HG02884 (cell line): ENCODE measurements at regions not wholly inside any gene's neighbourhood (a gene's known extent, or its start where the extent isn't known, plus 50 kb on each side); places are given as distances from the start of the nearest gene placed in this dataset.

Experiments used
- ATAC-seq: cut with Tn5 transposase; IDR thresholded peaks from one replicate; pipeline ENCODE4 v1.9.1; 2021; ENCODE audit warnings: mild to moderate bottlenecking, moderate library complexity; ENCODE audit not compliant: unreplicated experiment

DNA sequence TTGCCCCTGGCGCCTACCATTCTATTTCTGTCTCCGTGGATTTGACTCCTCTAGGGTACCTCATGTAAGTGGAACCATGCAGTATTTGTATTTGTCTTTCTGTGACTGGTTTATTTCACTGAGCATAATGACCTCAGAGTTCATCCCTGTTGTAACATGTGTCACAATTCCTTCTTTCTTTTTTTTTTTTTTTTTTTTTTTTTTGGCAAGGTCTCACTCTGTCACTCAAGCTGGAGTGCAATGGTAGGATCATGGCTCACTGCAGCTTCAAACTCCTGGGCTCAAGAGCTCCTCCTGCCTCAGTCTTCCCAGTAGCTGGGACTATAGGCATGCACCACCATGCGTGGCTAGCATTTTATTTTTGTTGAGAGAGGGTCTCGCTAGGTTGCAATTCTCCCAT, 74.0 kb upstream of the SEPTIN5 start:
- ATAC-seq: no peak

DNA sequence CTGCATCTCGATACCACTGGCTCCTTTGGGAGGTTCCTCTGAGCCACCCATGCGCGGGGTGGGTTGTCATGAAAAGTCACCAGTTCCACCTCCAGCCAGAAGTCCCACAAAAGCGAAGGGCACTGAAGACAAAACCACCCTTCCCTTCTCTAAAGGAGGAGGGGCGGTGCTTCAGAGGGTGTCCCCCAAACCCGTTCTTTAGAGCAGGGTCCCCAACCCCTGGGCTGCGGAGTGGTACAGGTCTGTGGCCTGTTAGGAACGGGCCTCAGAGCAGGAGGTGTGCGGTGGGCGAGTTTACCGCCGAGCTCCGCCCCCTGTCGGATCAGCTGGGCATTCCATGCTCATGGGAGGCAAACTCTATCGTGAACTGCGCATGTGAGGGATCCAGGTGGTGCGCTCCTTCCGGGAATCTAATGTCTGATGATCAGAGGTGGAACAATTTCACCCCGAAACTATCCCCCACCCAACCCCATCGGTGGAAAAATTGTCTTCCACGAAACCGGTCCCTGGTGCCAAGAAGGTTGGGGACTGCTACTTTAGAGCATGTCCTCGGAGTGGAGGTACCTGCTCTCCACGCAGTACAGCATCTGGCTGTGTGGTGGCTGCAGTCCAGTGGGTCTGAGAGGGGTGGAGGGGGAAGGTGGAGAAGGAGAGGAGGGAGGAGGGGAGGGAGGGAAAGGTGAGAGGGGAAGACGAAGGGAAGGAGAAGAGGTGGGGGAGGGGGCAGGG, 72.9 kb upstream of the SEPTIN5 start:
- ATAC-seq: no peak

DNA sequence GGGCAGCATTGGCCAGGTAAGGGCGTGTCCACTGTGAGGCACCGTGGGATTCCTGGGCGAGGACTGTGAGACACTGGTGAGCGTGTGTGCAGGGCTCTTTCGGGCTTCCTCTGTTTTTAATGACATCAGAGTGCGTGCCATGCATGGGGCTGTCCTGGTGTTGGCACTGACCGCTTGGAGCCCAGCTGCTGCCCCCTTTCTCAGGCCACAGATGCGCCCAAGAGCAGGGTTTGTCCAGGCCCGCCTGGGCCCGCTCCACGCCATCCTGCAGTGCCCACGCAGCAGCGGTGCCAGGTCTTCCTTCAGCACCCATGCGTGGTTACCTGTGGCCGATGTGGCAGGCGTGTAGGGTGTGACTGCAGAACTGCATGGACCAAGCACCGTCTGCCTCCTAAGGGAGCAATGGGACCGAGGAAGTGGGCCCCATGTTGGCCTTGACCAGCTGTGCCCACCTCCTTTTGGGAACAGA, 72.3 kb upstream of the SEPTIN5 start:
- ATAC-seq: no peak

DNA sequence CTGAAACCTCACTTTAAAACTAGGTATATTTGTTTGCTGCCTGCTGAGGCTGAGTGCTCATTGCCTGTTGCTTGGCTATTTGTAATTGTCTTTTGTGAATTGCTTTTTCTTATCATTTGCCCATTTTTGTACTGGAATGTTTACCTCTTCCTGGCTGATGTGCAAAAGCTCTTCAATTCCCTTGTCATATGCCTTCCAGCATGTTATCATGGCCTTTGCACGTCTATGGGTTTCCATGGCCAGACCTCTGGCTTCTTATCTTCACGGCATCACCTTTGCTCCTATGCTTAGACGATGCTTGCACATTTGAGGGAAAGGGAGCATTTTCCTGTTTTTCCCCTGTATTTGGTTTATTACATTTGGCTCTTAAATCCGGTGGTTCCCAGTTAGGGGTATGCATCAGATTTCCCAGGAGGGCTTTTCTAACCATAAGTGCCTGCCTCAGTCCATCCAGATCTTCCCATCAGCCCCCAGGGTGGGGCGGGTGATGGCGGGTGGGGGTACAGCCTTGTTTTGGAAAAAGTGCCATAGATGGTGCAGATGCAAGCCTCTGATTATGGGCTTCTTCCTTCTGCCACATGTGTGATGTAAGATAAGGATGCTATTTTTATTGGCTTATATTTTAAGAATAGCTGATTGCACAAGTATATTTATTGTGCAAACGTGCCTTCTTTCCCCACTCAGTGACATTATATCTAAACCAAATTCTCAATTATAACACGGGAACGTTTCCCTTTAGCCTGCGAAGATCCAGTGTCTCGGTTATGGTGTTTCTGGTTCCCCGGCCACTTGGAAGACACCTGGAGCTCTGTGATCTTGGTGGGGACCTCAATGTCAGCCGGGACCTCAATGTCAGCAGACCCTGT, 70.6 kb upstream of the SEPTIN5 start:
- no peak for ATAC-seq

DNA sequence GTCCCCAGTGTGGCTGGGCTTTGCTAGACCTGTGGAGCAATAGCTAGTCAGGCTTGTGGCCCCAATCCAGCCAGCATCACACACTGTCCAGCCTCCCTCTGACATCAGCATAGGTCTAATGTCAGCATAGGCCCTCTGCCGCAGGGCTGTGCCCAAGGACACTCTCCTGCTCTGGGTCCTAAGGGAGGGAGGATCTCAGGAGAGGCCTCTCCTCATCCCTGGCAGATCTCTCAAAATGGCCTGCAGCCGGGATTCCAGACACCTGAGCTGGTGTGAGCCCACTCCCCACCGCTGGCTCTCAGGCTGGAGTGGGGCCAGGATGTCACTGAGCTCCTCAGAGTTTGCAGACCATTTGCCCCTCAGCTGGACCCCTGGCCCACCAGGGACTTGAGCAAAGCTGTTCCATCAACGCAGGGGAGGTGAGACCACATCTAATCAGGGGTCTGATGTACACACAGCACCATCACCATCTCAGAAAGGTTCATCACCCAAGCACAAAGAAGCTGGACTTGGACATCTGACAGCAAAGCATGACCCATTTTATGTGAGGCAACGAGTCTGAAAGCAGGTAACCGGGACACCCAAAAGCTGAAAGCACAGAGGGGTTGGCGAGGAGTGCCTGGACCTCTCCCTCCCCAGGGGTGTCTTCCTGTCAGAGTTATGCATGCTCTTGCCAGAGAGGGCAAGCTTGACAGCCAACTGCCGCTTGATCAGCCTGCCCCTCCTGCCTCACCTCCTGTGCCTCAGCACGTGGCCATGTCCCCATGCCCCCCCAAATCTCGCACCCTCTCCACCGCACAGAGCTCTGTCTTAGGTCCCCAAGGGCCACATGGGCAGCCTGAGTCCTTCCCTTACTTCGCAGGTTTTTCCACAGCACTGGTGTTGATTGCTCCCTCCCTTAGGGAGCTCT, 69.7 kb upstream of the SEPTIN5 start:
- ATAC-seq: no peak

DNA sequence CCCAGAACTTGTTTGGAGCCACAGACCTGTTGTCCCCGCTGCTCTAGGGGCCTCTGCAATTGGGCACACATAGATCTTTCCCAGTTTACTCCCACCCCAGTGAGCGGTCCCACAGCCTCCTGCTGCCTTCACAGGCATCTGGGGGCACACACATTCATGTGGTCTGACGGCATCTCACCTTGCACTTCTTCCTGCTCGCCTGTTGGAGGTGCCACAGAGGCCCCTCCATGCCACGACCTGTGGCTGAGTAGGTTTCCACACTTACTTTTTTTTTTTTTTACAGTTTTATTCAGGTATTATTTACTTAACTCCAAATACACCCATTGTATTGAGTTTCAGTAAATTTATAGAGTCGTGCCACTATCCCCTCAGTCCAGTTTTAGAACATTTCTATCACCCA, 68.9 kb upstream of the SEPTIN5 start:
- no peak for ATAC-seq

DNA sequence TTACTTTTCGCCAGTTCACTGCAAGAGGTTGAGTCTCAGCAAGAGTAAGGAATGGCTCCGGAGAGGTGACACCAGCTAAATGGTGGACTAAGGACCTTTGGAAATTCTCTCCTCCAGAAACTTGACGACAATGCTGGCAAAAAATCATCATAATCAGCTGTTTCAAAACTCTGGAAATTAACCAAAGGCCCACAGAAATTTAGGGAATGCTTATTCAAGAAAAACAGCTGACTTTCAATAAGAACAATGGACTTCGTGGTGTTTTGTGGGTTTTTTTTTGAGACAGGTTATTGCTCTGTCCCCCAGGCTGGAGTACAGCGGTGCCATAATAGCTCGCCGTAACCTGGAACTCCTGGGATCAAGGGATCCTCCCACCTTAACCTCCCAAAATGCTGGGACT, 68.4 kb upstream of the SEPTIN5 start:
- no peak for ATAC-seq

DNA sequence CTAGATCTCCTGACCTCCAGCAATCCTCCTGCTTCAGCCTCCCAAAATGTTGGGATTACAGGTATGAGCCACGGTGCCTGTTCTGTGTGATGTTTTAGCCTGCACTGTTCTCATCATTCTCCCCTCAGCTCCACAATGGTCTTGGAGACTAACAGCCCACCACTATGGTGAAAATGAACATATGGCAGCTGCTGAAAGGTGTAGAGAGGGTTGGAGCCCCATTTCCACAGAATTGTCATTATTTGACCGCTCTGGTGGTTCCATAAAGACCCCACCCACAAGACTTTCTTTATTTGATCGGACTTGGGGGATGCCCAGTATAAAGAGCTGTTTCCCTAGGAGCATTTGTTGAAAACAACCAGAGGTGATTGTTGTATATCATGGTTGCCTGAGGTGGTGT, 67.9 kb upstream of the SEPTIN5 start:
- no peak for ATAC-seq

DNA sequence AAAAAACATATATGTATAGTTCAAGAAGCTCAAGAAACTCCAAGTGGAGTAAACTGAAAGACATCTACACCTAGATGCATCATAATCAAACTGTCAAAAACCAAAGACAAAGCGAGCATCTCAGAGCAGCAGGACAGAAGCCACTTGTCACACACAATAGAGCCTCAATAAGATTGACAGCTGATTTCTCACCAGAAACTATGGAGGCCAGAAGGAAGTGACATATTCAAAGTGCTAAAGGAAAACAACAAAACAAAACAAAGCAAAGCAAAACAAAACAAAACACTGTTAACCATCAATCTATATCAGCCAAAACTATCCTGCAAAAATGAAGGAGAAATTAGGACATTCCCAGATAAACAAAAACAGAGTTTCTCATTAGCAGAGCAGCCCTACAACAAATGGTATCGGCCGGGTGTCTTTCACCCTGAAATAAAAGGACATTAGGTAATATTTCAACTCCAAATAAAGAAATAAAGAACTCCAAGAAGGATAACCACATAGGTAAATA, 65.8 kb upstream of the SEPTIN5 start:
- ATAC-seq: no peak

DNA sequence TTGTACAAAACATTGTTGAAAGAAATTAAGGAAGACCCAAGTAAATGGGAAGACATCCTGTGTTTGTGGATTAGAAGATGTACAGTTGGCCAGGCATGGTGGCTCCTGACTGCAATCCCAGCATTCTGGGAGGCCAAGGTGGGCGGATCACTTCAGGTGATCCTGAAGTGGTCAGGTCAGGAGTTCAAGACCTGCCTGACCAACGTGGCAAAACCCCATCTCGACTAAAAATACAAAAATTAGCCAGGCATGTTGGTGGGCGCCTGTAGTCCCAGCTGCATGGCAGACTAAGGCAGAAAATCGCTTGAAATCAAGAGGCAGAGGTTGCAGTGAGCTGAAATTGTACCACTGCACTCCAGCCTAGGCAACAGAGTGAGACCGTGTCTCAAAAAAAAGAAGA, 62.0 kb upstream of the SEPTIN5 start:
- no peak for ATAC-seq

DNA sequence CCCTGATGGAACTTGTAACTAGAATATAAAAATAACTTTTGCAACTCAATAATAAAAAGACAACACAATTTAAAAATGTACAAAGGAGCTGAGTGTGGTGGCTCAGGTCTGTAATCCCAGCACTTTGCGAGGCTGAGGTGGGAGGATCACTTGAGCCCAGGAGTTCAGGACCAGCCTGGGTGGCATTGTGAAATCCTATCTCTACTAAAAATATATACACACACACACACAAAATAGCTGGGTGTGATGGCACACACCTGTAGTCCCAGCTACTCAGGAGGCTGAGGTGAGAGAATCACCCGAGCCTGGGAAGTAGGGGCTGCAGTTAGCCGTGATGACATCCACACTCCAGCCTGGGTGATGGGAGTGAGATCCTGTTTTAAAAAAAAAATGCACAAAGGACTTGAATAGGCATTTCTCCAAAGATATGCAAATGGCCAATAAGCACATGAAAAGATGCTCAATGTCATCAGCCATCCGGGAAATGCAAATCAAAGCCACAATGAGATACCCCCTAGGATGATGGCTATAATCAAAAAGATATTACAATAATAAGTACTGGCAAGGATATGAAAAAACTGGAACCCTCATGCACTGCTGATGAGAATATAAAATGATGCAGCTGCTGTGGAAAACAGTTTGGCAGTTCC, 59.8 kb upstream of the SEPTIN5 start:
- ATAC-seq: no peak

DNA sequence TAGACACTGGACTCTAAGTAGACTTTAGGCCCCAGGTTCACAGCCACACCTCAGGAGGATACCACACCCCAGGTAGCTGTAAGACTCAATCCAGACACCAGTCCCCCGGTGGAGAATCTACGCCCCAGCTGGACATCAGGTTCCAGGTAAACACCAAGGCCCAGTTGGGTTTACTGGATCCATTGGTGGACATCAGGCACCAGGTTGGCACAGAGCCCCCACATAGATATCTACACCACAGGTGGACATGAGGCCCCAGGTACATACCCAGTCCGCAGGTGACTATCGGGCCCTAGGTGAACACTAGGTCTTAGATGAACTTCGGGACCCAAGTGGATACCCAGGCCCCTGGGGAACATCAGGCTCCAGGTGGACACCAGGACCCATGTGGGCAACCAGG, 58.9 kb upstream of the SEPTIN5 start:
- no peak for ATAC-seq

DNA sequence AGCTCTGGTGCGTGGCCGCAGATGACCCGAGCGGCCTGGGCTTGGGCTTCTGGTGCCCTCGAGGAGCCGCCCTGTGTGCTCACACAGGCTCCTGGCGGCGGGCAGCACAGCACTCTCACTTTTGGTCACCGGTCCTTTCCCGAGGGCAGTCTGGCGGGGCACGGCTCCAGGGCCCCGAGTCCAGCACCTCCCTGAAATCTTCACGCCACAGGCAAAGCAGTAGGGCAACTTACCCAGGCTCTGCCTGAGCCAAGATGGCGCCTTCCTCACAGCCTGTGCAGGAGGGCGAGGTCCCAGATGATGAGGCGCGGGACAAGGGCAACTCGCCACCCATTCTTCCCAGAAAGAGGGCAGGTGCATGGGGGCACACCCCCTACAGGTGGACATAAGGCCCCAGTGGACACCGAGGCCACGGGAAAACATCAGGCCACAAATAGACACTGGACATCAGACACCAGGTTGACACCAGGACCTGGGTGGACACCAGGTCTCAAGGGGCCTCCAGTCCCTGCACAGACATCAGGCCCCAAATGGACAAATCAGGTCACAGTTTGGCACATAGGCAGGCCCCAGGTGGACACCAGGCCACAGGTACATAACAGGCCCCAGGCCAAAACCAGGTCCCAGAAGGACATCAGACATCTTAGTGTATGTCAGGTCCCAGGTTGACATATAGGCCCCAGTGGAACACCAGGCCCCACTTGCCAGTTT, 57.6 kb upstream of the SEPTIN5 start:
- no peak for ATAC-seq

DNA sequence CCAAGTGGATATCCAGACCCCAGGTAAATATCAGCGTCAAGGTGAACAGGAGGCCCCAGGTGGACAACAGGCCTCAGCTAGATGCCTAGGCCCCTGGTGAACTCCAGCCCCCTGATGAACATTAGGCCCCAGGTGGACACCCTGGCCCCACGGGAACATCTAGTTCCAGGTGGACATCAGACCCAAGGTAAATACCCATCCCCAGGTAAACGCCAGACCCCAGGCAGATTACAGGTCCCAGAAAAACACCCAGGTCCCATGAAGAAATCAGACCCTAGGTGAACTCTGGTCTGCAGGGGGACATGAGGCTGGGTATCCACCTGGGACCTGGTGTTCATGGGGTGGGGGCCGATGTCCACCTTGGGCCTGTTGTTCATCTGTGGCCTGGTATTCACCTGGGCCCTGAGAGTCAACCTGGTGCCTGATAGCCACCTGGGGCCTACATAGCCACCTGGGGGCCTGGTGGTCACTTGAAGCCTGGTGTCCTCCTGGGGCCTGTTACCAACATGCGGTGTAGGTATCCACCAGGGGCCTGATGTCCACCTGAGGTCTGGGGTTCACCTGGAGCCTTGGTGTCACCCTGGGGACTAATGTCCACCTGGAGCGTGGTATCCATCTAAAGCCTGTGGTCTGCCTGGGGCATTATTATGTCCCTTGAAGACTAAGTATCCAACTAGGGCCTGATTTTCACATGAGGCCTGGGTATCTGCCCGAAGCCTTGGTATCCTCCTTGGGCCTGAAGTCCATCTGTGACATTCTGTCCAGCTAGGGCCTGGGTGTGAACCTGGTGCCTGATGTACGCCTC, 56.8 kb upstream of the SEPTIN5 start:
- no peak for ATAC-seq

DNA sequence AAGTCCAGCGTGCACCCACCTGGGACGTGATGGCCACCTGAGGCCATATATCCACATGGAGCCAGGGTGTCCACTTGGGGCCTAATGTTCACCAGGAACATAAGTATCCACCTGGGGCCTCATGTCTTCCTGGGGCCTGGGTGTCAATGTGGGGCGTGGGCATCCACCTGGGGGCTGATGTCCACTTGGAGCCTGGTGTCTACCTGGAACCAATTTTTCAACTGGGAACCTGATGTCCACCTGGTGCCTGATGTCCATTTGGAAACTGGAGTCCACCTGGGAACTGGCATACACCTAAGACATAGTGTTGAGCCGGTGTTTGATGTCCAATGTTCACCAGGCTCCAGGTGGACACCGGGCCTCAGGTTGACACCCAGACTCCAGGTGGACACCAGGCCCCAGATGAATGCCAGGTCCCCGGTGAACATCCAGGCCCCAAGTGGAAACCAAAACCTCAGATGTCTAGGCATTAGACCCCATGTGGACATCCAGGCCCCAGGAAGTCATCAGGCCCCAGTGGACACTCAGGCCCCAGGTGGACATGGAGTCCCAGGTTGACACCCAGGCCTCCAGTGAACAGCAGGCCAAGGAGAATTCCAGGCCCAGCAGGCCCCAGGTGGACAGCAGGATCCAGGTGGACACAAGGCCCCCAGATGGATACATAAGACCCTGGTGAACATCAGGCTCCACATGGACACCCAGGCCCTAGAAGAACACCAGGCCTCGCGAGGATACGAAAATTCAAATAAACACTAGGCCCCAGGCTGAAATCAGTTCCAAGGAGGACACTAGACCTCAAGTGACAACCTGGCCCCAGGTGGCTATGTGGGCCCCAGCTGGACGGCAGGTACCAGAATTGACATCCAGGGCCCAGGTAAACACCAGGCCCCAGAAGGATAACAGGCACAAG, 56.0 kb upstream of the SEPTIN5 start:
- no peak for ATAC-seq

DNA sequence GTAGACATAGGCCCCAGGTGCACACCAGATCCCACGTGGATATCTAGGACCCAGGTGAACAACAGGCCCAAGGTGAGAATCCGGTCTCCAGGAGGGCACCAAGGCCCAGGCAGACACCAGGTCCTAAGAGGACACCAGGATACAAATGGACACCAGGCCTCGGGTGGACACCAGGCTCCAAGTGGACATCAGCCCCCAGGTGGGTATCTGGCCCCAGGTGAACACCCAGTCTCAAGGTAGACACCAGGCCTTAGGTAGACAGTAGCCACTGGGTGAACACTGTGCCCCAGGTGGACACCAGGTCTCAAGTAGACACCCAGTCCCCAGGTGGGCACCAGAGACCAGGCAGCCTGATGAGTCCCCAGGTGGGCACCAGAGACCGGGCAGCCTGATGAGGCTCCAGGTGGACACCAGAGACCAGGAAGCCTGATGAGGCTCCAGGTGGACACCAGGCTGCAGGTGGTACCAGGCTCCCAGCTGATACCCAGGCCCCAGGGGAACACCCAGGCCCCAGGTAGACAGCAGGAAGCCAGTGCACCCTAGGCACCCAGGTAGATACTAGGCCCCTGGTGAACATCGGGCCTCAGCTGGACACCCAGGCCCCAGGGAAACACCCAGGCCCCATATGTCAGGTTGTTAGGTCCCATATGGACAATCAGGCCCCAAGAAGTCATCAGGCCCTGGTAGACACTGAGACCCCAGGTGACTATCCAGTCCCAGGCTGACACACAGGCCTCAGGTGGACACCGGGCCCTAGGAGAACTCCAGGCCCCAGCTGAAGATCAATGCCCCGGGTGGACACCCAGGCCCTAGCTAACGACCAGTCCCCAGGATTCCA, 55.1 kb upstream of the SEPTIN5 start:
- ATAC-seq: no peak

DNA sequence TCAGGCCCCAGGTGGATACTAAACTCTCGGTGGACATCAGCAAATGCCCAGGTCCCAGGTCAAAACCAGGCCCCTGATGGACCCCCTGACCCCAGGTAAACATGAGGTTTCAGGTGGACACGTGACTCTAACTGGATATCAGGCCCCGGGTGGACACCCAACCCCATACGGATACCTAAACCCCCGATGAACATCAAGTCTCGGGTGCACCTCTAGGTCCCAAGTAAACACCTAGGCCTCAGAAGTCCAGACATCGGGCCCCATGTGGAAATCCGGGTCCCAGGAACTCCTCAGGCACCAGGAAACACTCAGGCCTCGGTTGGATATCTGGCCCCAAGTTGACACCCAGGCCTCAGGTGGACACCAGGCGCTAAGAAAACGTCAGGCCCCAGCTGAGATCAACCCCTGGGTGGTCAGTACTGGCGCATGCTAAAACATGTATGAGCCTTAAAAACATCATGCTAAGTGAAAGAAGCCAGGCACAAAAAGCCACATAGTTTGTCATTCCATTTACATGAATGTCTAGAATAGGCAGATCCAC, 54.4 kb upstream of the SEPTIN5 start:
- no peak for ATAC-seq
